C4-2B (cell line): ENCODE measurements at regions not wholly inside any gene's neighbourhood (a gene's known extent, or its start where the extent isn't known, plus 50 kb on each side); places are given as distances from the start of the nearest gene placed in this dataset.
"Not testable (repeated sequence)": the region's sequence is repeated elsewhere in the genome, so short reads cannot be mapped to it uniquely, and the experiment has no call there.

ENCODE experiments used
- ZFX ChIP-seq: fragments of 450-650 bp; IDR thresholded peaks from 2 replicates; pipeline ENCODE4 v1.6.1; 2017
- TF ChIP-seq, protein P1 (sequence below): fragments of 450-650 bp; conservative IDR thresholded peaks from 2 replicates; pipeline ENCODE4 v1.5.1; 2017; ENCODE audit warnings: mild to moderate bottlenecking

DNA sequence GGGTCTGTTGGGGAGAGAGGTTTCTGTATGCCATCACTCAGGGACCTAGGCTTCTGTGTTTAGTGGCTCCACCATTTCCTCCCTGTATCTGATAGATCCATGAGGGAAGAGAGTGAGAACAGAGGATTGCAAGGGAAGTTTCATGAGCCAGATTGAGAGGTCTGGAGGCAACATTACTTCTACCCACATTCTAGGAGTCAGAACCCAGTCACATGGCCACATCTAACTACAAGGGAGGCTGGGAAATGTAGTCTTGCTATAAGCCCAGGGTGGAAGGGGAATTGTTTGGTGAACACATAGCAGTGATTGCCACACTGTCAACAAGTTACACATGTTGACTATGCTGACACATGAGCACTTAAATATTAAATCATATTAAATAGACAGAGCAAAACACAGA is 834.8 kb downstream of the C12orf50 start:
- TF ChIP-seq, protein P1, sequence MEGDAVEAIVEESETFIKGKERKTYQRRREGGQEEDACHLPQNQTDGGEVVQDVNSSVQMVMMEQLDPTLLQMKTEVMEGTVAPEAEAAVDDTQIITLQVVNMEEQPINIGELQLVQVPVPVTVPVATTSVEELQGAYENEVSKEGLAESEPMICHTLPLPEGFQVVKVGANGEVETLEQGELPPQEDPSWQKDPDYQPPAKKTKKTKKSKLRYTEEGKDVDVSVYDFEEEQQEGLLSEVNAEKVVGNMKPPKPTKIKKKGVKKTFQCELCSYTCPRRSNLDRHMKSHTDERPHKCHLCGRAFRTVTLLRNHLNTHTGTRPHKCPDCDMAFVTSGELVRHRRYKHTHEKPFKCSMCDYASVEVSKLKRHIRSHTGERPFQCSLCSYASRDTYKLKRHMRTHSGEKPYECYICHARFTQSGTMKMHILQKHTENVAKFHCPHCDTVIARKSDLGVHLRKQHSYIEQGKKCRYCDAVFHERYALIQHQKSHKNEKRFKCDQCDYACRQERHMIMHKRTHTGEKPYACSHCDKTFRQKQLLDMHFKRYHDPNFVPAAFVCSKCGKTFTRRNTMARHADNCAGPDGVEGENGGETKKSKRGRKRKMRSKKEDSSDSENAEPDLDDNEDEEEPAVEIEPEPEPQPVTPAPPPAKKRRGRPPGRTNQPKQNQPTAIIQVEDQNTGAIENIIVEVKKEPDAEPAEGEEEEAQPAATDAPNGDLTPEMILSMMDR, result not testable (repeated sequence)
- not testable (repeated sequence) for TF ChIP-seq ZFX
